ENCODE measurements at regions not wholly inside any gene's neighbourhood (a gene's known extent, or its start where the extent isn't known, plus 50 kb on each side); places are given as distances from the start of the nearest gene placed in this dataset.
"Not testable (repeated sequence)": the region's sequence is repeated elsewhere in the genome, so short reads cannot be mapped to it uniquely, and the experiment has no call there.

GRCh38 chrX:46087310-46087709 lies 457.9 kb downstream of the ZNF674 start:
- H3K4me3 Mint-ChIP-seq; H3K9me3 Mint-ChIP-seq; H3K4me1 Mint-ChIP-seq; H3K27ac Mint-ChIP-seq; DNase-seq; ATAC-seq (ENCODE audit: low read depth); H3K27me3 Mint-ChIP-seq; POLR2A ChIA-PET; H3K36me3 Mint-ChIP-seq: not testable (repeated sequence)

- H3K36me3 Mint-ChIP-seq; H3K27ac Mint-ChIP-seq; H3K4me1 Mint-ChIP-seq; ATAC-seq (ENCODE audit: low read depth); H3K9me3 Mint-ChIP-seq; DNase-seq; POLR2A ChIA-PET; H3K4me3 Mint-ChIP-seq; H3K27me3 Mint-ChIP-seq: not testable (repeated sequence)
Measured at GRCh38 chrX:46080121-46080520, 465.1 kb downstream of the ZNF674 start.

GRCh38 chrX:46072791-46073190 lies 472.4 kb downstream of the ZNF674 start:
- Mint-ChIP-seq H3K4me1 (no peaks in the 10 kb centered on the region), H3K9me3 (no peaks in the 10 kb centered on the region), H3K27ac (no peak overlapping the region), H3K27me3 (peaks cover 2% of the 10 kb centered on the region), H3K36me3 (no peaks in the 10 kb centered on the region), H3K4me3 (no peak overlapping the region)
- ATAC-seq (ENCODE audit: low read depth) = no peak
- POLR2A ChIA-PET = no interaction called here
- no peak for DNase-seq

- Mint-ChIP-seq H3K27ac (no peak overlapping the region), H3K4me3 (no peak overlapping the region), H3K27me3 (no peaks in the 10 kb centered on the region), H3K4me1 (no peaks in the 10 kb centered on the region), H3K9me3 (no peaks in the 10 kb centered on the region), H3K36me3 (no peaks in the 10 kb centered on the region)
- ATAC-seq (ENCODE audit: low read depth) = no peak
- POLR2A ChIA-PET = no interaction called here
- DNase-seq = no peak
Measured at GRCh38 chrX:46072372-46072771, 472.8 kb downstream of the ZNF674 start.

- Mint-ChIP-seq H3K27me3 (no peaks in the 10 kb centered on the region), H3K4me3 (no peak overlapping the region), H3K36me3 (no peaks in the 10 kb centered on the region), H3K27ac (no peak overlapping the region), H3K9me3 (peaks cover 1% of the 10 kb centered on the region), H3K4me1 (no peaks in the 10 kb centered on the region)
- no peak for DNase-seq
- POLR2A ChIA-PET = no interaction called here
- ATAC-seq (ENCODE audit: low read depth) = no peak
Measured at GRCh38 chrX:46070421-46070820, 474.8 kb downstream of the ZNF674 start.

- Mint-ChIP-seq H3K9me3 (no peaks in the 10 kb centered on the region), H3K36me3 (no peaks in the 10 kb centered on the region), H3K4me3 (no peak overlapping the region), H3K4me1 (no peaks in the 10 kb centered on the region), H3K27ac (no peak overlapping the region), H3K27me3 (peaks cover 6% of the 10 kb centered on the region)
- no peak for DNase-seq
- ATAC-seq (ENCODE audit: low read depth) = no peak
- POLR2A ChIA-PET = no interaction called here
Measured at GRCh38 chrX:46059316-46059715, 485.9 kb downstream of the ZNF674 start.

- no peak for DNase-seq
- no peak overlapping the region for H3K4me3 Mint-ChIP-seq
- ATAC-seq (ENCODE audit: low read depth) = no peak
- H3K27ac Mint-ChIP-seq = no peak overlapping the region
- no peaks in the 10 kb centered on the region for H3K4me1 Mint-ChIP-seq
- POLR2A ChIA-PET = no interaction called here
- H3K9me3 Mint-ChIP-seq = peaks cover 3% of the 10 kb centered on the region
- no peaks in the 10 kb centered on the region for H3K36me3 Mint-ChIP-seq
- H3K27me3 Mint-ChIP-seq = no peaks in the 10 kb centered on the region
Measured at GRCh38 chrX:46044486-46044885, 500.7 kb downstream of the ZNF674 start.

- ATAC-seq (ENCODE audit: low read depth) = no peak
- H3K9me3 Mint-ChIP-seq = peaks cover 3% of the 10 kb centered on the region
- no peak for DNase-seq
- H3K27me3 Mint-ChIP-seq = no peaks in the 10 kb centered on the region
- no peak overlapping the region for H3K27ac Mint-ChIP-seq
- POLR2A ChIA-PET = no interaction called here
- H3K4me1 Mint-ChIP-seq = no peaks in the 10 kb centered on the region
- H3K36me3 Mint-ChIP-seq = peaks cover 2% of the 10 kb centered on the region
- no peak overlapping the region for H3K4me3 Mint-ChIP-seq
Measured at GRCh38 chrX:46040001-46040400, 505.2 kb downstream of the ZNF674 start.

GRCh38 chrX:46039526-46039925 lies 505.7 kb downstream of the ZNF674 start:
- POLR2A ChIA-PET = no interaction called here
- Mint-ChIP-seq H3K27me3 (no peaks in the 10 kb centered on the region), H3K9me3 (peaks cover 3% of the 10 kb centered on the region), H3K36me3 (peaks cover 2% of the 10 kb centered on the region), H3K4me1 (no peaks in the 10 kb centered on the region), H3K4me3 (no peak overlapping the region), H3K27ac (no peak overlapping the region)
- DNase-seq = no peak
- ATAC-seq (ENCODE audit: low read depth) = no peak

GRCh38 chrX:46036508-46036907 lies 508.7 kb downstream of the ZNF674 start:
- no peak for ATAC-seq (ENCODE audit: low read depth)
- no peak overlapping the region for H3K27ac Mint-ChIP-seq
- no peaks in the 10 kb centered on the region for H3K4me1 Mint-ChIP-seq
- POLR2A ChIA-PET = no interaction called here
- peaks cover 2% of the 10 kb centered on the region for H3K9me3 Mint-ChIP-seq
- H3K36me3 Mint-ChIP-seq = peaks cover 2% of the 10 kb centered on the region
- H3K4me3 Mint-ChIP-seq = no peak overlapping the region
- DNase-seq = no peak
- H3K27me3 Mint-ChIP-seq = no peaks in the 10 kb centered on the region

- POLR2A ChIA-PET = no interaction called here
- Mint-ChIP-seq H3K9me3 (no peaks in the 10 kb centered on the region), H3K27me3 (no peaks in the 10 kb centered on the region), H3K36me3 (peaks cover 2% of the 10 kb centered on the region), H3K27ac (no peak overlapping the region), H3K4me1 (no peaks in the 10 kb centered on the region), H3K4me3 (no peak overlapping the region)
- ATAC-seq (ENCODE audit: low read depth) (no peak), DNase-seq (no peak)
Measured at GRCh38 chrX:46034868-46035267, 510.4 kb downstream of the ZNF674 start.

- Mint-ChIP-seq H3K9me3 (no peaks in the 10 kb centered on the region), H3K27ac (no peak overlapping the region), H3K27me3 (no peaks in the 10 kb centered on the region), H3K4me3 (no peak overlapping the region), H3K36me3 (no peaks in the 10 kb centered on the region), H3K4me1 (no peaks in the 10 kb centered on the region)
- POLR2A ChIA-PET = no interaction called here
- DNase-seq = no peak
- ATAC-seq (ENCODE audit: low read depth) = no peak
Measured at GRCh38 chrX:46029777-46030176, 515.4 kb downstream of the ZNF674 start.

- ATAC-seq (ENCODE audit: low read depth) (no peak), DNase-seq (no peak)
- no peaks in the 10 kb centered on the region for H3K27me3 Mint-ChIP-seq
- no peak overlapping the region for H3K4me3 Mint-ChIP-seq
- no peak overlapping the region for H3K27ac Mint-ChIP-seq
- no peaks in the 10 kb centered on the region for H3K36me3 Mint-ChIP-seq
- H3K9me3 Mint-ChIP-seq = no peaks in the 10 kb centered on the region
- H3K4me1 Mint-ChIP-seq = no peaks in the 10 kb centered on the region
- POLR2A ChIA-PET = no interaction called here
Measured at GRCh38 chrX:46016296-46016695, 528.9 kb downstream of the ZNF674 start.

- POLR2A ChIA-PET = no interaction called here
- H3K4me1 Mint-ChIP-seq = no peaks in the 10 kb centered on the region
- H3K9me3 Mint-ChIP-seq = no peaks in the 10 kb centered on the region
- no peak overlapping the region for H3K4me3 Mint-ChIP-seq
- no peak overlapping the region for H3K27ac Mint-ChIP-seq
- no peaks in the 10 kb centered on the region for H3K27me3 Mint-ChIP-seq
- no peaks in the 10 kb centered on the region for H3K36me3 Mint-ChIP-seq
- DNase-seq (no peak), ATAC-seq (ENCODE audit: low read depth) (no peak)
Measured at GRCh38 chrX:46015653-46016052, 529.6 kb downstream of the ZNF674 start.

- H3K27me3 Mint-ChIP-seq = peaks cover 5% of the 10 kb centered on the region
Measured at GRCh38 chrX:45992402-45993123, 552.7 kb downstream of the ZNF674 start.

More at GRCh38 chrX:45992402-45993123, 552.7 kb downstream of the ZNF674 start:
- H3K4me3 Mint-ChIP-seq = no peak overlapping the region
- H3K27ac Mint-ChIP-seq = no peak overlapping the region
- ATAC-seq (ENCODE audit: low read depth) = no peak
- POLR2A ChIA-PET = no interaction called here
- no peaks in the 10 kb centered on the region for H3K9me3 Mint-ChIP-seq
- H3K4me1 Mint-ChIP-seq = no peaks in the 10 kb centered on the region
- no peak for DNase-seq
- no peaks in the 10 kb centered on the region for H3K36me3 Mint-ChIP-seq
